ENCODE measurements at regions not wholly inside any gene's neighbourhood (a gene's known extent, or its start where the extent isn't known, plus 50 kb on each side); places are given as distances from the start of the nearest gene placed in this dataset.

DNA sequence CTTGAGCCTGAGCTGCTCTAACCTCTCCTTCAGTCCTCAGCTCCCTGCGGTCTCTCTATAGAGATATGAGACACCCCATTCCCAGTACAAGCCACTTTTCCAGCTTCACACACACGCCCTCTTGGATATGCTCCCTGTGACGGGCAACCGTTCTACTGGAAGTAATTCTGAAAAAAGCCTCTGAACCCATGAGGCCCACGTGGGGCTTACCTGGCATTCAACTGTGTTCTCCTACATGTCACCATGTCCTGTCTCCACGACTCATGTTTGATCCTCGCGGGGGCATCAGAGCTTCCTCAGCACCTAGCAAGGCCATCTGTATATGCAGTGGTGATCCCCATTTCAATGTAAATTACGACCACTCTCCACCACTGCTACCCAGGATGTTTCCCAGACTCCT lies 69.2 kb upstream of the DUSP22 start:
- H3K4me3 ChIP-seq (ENCODE audit: low read depth, low read length) = no peak overlapping the region
- TF ChIP-seq POLR2A (IDR thresholded peaks at IDR 0.05; ENCODE audit: extremely low read depth, insufficient read length) (no peak), MYC (IDR thresholded peaks at IDR 0.05; ENCODE audit: low read depth, low read length) (no peak)
- TF ChIP-seq, protein P1, sequence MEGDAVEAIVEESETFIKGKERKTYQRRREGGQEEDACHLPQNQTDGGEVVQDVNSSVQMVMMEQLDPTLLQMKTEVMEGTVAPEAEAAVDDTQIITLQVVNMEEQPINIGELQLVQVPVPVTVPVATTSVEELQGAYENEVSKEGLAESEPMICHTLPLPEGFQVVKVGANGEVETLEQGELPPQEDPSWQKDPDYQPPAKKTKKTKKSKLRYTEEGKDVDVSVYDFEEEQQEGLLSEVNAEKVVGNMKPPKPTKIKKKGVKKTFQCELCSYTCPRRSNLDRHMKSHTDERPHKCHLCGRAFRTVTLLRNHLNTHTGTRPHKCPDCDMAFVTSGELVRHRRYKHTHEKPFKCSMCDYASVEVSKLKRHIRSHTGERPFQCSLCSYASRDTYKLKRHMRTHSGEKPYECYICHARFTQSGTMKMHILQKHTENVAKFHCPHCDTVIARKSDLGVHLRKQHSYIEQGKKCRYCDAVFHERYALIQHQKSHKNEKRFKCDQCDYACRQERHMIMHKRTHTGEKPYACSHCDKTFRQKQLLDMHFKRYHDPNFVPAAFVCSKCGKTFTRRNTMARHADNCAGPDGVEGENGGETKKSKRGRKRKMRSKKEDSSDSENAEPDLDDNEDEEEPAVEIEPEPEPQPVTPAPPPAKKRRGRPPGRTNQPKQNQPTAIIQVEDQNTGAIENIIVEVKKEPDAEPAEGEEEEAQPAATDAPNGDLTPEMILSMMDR (IDR thresholded peaks at IDR 0.05; ENCODE audit: low read depth, low read length) = no peak
- TF ChIP-seq, protein P2, sequence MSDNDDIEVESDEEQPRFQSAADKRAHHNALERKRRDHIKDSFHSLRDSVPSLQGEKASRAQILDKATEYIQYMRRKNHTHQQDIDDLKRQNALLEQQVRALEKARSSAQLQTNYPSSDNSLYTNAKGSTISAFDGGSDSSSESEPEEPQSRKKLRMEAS (IDR thresholded peaks at IDR 0.05; ENCODE audit: low read depth, low read length) = no peak
- no peak for DNase-seq (ENCODE audit: low read depth)

DNA sequence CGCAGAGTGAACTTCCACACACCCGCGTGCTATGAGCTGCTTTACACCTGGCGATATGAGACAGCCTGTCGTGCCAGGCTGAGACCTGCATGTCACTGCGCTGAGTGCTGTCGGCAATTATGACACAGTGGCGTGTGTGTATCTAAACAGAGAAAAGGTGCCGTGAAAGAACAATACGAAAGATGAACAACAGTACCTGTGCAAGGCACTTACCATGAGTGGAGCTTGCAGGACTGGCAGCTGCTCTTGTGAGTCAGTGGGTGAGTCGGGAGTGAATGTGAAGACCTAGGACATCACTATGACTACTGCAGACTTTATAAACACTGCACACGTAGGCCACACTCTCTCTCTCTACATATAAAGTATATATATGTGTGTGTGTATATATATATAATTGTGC lies 68.5 kb upstream of the DUSP22 start:
- DNase-seq (ENCODE audit: low read depth) = no peak
- no peak overlapping the region for H3K4me3 ChIP-seq (ENCODE audit: low read depth, low read length)
- TF ChIP-seq POLR2A (IDR thresholded peaks at IDR 0.05; ENCODE audit: extremely low read depth, insufficient read length) (no peak), MYC (IDR thresholded peaks at IDR 0.05; ENCODE audit: low read depth, low read length) (no peak)
- TF ChIP-seq, protein P2 (IDR thresholded peaks at IDR 0.05; ENCODE audit: low read depth, low read length) = no peak
- TF ChIP-seq, protein P1 (IDR thresholded peaks at IDR 0.05; ENCODE audit: low read depth, low read length) = no peak

DNA sequence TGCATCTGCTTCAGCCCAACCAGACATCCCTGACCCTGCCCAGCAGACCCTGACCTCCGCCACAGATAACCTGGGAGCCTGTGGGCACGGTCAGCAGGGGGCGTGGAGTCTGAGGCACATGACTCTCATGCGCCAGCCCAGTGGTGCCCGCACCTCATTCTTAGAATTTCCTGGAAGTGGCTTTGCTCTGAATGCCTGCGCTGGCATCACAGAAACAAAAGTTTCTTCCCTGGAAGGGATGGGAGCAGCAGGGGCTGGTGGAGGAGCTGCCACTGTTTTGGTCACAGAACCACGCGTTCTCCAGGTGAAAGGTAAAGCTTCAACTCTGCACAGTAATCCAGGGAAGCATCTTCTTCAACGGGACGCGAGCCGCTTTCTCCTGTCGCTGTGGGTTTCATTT lies 67.9 kb upstream of the DUSP22 start:
- no peak for DNase-seq (ENCODE audit: low read depth)
- TF ChIP-seq, protein P2 (IDR thresholded peaks at IDR 0.05; ENCODE audit: low read depth, low read length) = no peak
- no peak for TF ChIP-seq POLR2A (IDR thresholded peaks at IDR 0.05; ENCODE audit: extremely low read depth, insufficient read length)
- TF ChIP-seq, protein P1 (IDR thresholded peaks at IDR 0.05; ENCODE audit: low read depth, low read length) = no peak
- TF ChIP-seq MYC (IDR thresholded peaks at IDR 0.05; ENCODE audit: low read depth, low read length) = no peak

DNA sequence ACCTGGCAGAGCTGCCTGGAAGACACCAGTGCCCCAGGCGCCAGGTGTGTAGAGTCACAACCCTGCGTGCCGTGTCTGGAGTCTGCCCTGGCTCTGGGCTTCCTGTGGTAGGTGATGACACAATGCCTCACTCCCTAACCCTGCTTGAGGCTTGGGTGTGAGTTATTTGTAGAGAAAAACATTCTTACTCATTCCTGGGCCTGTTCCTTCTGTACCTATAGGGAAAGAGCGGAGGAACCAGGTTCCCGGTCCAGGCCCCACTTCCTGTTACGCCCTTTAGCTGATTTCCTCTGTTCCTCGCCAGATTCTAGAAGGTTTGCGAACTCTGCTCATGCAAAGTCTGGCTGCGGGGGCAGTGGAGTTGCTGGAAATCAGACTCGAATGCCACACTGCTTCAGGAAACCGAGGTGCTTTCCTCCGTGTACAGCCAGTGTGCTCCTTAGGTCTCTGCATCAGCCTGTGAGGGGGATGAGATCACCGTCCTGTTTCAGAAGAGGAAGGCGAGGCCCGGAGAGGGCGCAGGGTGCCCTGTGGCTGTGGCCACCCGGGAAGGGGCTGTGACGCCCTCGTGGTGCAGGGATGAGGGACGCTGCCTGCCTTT lies 67.1 kb upstream of the DUSP22 start:
- DNase-seq (ENCODE audit: low read depth) = peak; percentile 88
- no peak overlapping the region for H3K4me3 ChIP-seq (ENCODE audit: low read depth, low read length)
- TF ChIP-seq POLR2A (IDR thresholded peaks at IDR 0.05; ENCODE audit: extremely low read depth, insufficient read length) (no peak), MYC (IDR thresholded peaks at IDR 0.05; ENCODE audit: low read depth, low read length) (no peak)
- TF ChIP-seq, protein P2 (IDR thresholded peaks at IDR 0.05; ENCODE audit: low read depth, low read length) = peak; percentile 12; the same call in 1 of the 2 replicates
- TF ChIP-seq, protein P1 (IDR thresholded peaks at IDR 0.05; ENCODE audit: low read depth, low read length) = no peak

More for the DNA sequence above, 67.9 kb upstream of the DUSP22 start:
- H3K4me3 ChIP-seq (ENCODE audit: low read depth, low read length) = no peak overlapping the region

DNA sequence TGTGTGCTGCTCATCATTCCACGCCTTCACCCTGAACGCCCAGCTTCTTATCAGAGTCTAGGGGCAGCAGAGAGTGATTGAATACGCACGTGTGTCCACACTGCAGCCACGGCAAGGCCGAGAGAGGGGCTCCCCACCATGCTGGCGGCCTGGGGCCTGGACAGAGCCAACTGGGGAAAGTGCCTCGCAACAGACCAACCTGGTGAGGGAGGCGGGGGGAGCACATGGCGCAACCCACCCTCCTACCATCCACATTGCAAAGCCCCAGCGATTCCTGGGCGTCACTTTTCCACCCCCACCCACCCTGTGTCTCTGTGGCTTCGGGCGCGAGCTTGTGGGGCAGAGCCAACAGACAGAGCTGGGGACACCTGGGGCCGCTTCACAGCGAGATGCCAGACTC lies 66.4 kb upstream of the DUSP22 start:
- H3K4me3 ChIP-seq (ENCODE audit: low read depth, low read length) = no peak overlapping the region
- TF ChIP-seq POLR2A (IDR thresholded peaks at IDR 0.05; ENCODE audit: extremely low read depth, insufficient read length) (no peak), MYC (IDR thresholded peaks at IDR 0.05; ENCODE audit: low read depth, low read length) (no peak)
- TF ChIP-seq, protein P2 (IDR thresholded peaks at IDR 0.05; ENCODE audit: low read depth, low read length) = no peak
- TF ChIP-seq, protein P1 (IDR thresholded peaks at IDR 0.05; ENCODE audit: low read depth, low read length) = no peak

More for the DNA sequence above, 66.4 kb upstream of the DUSP22 start:
- peak; percentile 36 for DNase-seq (ENCODE audit: low read depth)
